ENCODE measurements at regions not wholly inside any gene's neighbourhood (a gene's known extent, or its start where the extent isn't known, plus 50 kb on each side); places are given as distances from the start of the nearest gene placed in this dataset.
"Not testable (repeated sequence)": the region's sequence is repeated elsewhere in the genome, so short reads cannot be mapped to it uniquely, and the experiment has no call there.

GRCh38 chr1:184193451-184193850, 141.9 kb downstream of the TSEN15 start:
- ChIA-PET POLR2A (no interaction called here), CTCF (no interaction called here)
- Histone ChIP-seq H3K9me3 (no peaks in the 10 kb centered on the region), H3K4me1 (no peaks in the 10 kb centered on the region), H3K27ac (no peak overlapping the region), H3K4me3 (no peak overlapping the region), H3K4me2 (no peak overlapping the region)
- no peak for DNase-seq (ENCODE audit: low read depth in 1 of 2, low spot score in 1 of 2)
- no peak for ATAC-seq
- no peak for FAIRE-seq
- no peak for TF ChIP-seq ZNF302 (CRISPR knock-in tag; IDR thresholded peaks at IDR 0.05)
- no peak for TF ChIP-seq KDM1A (IDR thresholded peaks at IDR 0.05; ENCODE audit: low read depth)
- WGBS (ENCODE audit: missing lambda C conversion rate) = 78% methylated on average over 1 of the region's 1 CpG

GRCh38 chr1:184194236-184194635, 142.7 kb downstream of the TSEN15 start:
- FAIRE-seq (no peak), ATAC-seq (no peak), DNase-seq (ENCODE audit: low read depth in 1 of 2, low spot score in 1 of 2) (no peak)
- CTCF ChIA-PET = no interaction called here
- no peak overlapping the region for H3K4me2 ChIP-seq
- no peaks in the 10 kb centered on the region for H3K4me1 ChIP-seq
- 49% methylated on average over 2 of the region's 2 CpGs for WGBS (ENCODE audit: missing lambda C conversion rate)
- H3K9me3 ChIP-seq = no peaks in the 10 kb centered on the region
- no peak overlapping the region for H3K27ac ChIP-seq
- TF ChIP-seq FOSB (CRISPR knock-in tag; IDR thresholded peaks at IDR 0.05) = no peak
- TF ChIP-seq CHD4 (IDR thresholded peaks at IDR 0.05; ENCODE audit: borderline replicate concordance) = no peak
- TF ChIP-seq FOSL2 (IDR thresholded peaks at IDR 0.05) = no peak
- TF ChIP-seq FOSL2 (CRISPR knock-in tag; IDR thresholded peaks at IDR 0.05) = no peak
- TF ChIP-seq JUN (IDR thresholded peaks at IDR 0.05) = no peak
- TF ChIP-seq NR3C1 (IDR thresholded peaks at IDR 0.05) = no peak
- H3K4me3 ChIP-seq = no peak overlapping the region
- POLR2A ChIA-PET = no interaction called here

- POLR2A ChIA-PET; FAIRE-seq; H3K4me3 ChIP-seq; H3K4me2 ChIP-seq; H3K27ac ChIP-seq; H3K9me3 ChIP-seq; H3K4me1 ChIP-seq; DNase-seq (ENCODE audit: low read depth in 1 of 2, low spot score in 1 of 2); ATAC-seq: not testable (repeated sequence)
- WGBS (ENCODE audit: missing lambda C conversion rate) = 43% methylated on average over 2 of the region's 2 CpGs
- CTCF ChIA-PET = interaction anchor here (1.8 kb wide), 1 partner anchor 279 kb away, joined by 3 read pairs; no protein-coding TSS in a partner anchor
These were observed 144.2 kb downstream of the TSEN15 start for GRCh38 chr1:184195722-184196121.

- no peak overlapping the region for H3K4me2 ChIP-seq
- FAIRE-seq (no peak), ATAC-seq (no peak), DNase-seq (ENCODE audit: low read depth in 1 of 2, low spot score in 1 of 2) (no peak)
- no peaks in the 10 kb centered on the region for H3K9me3 ChIP-seq
- H3K4me3 ChIP-seq = no peak overlapping the region
- ChIA-PET CTCF (no interaction called here), POLR2A (no interaction called here)
- TF ChIP-seq FOXS1 (CRISPR knock-in tag; IDR thresholded peaks at IDR 0.05) (no peak), MYC (IDR thresholded peaks at IDR 0.05; ENCODE audit: borderline replicate concordance, low read length) (no peak), RCOR1 (IDR thresholded peaks at IDR 0.05; ENCODE audit: low read depth, low read length) (no peak), TFCP2L1 (CRISPR knock-in tag; IDR thresholded peaks at IDR 0.05) (no peak), MAFK (IDR thresholded peaks at IDR 0.05; ENCODE audit: partially characterized antibody) (no peak), E2F6 (IDR thresholded peaks at IDR 0.05; ENCODE audit: borderline replicate concordance, low read depth) (no peak), EHF (CRISPR knock-in tag; IDR thresholded peaks at IDR 0.05) (no peak), CTCF (IDR thresholded peaks at IDR 0.05) (no peak), CBX2 (IDR thresholded peaks at IDR 0.05; ENCODE audit: borderline replicate concordance, low read depth) (no peak), EHMT2 (IDR thresholded peaks at IDR 0.05; ENCODE audit: low read depth) (no peak), HOXA7 (CRISPR knock-in tag; IDR thresholded peaks at IDR 0.05) (no peak), KDM1A (IDR thresholded peaks at IDR 0.05; ENCODE audit: low read depth) (no peak), TP53 (CRISPR knock-in tag; IDR thresholded peaks at IDR 0.05) (no peak), RFX5 (IDR thresholded peaks at IDR 0.05) (no peak), MAX (IDR thresholded peaks at IDR 0.05) (no peak), PHF8 (IDR thresholded peaks at IDR 0.05; ENCODE audit: borderline replicate concordance, low read depth) (no peak)
- H3K4me1 ChIP-seq = no peaks in the 10 kb centered on the region
- no peak overlapping the region for H3K27ac ChIP-seq
- WGBS (ENCODE audit: missing lambda C conversion rate) = 48% methylated on average over 7 of the region's 7 CpGs
These were observed 146.3 kb downstream of the TSEN15 start for GRCh38 chr1:184197831-184198230.

Data from A549 (cell line).